ENCODE measurements at regions not wholly inside any gene's neighbourhood (a gene's known extent, or its start where the extent isn't known, plus 50 kb on each side); places are given as distances from the start of the nearest gene placed in this dataset.

- Mint-ChIP-seq H3K27ac (no peak overlapping the region), H3K27me3 (ENCODE audit: low read depth) (no peaks in the 10 kb centered on the region), H3K4me3 (no peak overlapping the region), H3K4me1 (0 out of 4 replicates have a peak, but pooled peaks cover 0 to 3% of the 10 kb centered on the region in 2 experiments), H3K9me3 (no peaks in the 10 kb centered on the region; a peak in 1 of 5 replicates), H3K36me3 (ENCODE audit: insufficient read depth in 1 of 3, low read depth in 3 of 3) (no peaks in the 10 kb centered on the region)
- no peak overlapping the region for H3K9ac ChIP-seq (ENCODE audit: extremely low read depth, insufficient read length, low read length)
- no peak overlapping the region for H4K91ac ChIP-seq (ENCODE audit: insufficient read length, low read depth, low read length)
- H3K18ac ChIP-seq (ENCODE audit: insufficient read length, low read depth, low read length): no peak overlapping the region
- H2BK12ac ChIP-seq (ENCODE audit: insufficient read length, low read depth, low read length): no peak overlapping the region
- no CpG with 5 or more reads among the region's 1 CpG for WGBS (ENCODE audit: extremely low coverage, insufficient read length, low lambda C conversion rate)
- no peaks in the 10 kb centered on the region for H3K79me1 ChIP-seq (ENCODE audit: insufficient read depth, low read depth, low read length, poor library complexity, severe bottlenecking)
- no peak overlapping the region for H3T11ph ChIP-seq (ENCODE audit: low read length)
- H3K23ac ChIP-seq (ENCODE audit: insufficient read length, low read depth, low read length): no peak overlapping the region
- no peak overlapping the region for H2BK120ac ChIP-seq (ENCODE audit: low read depth, low read length, poor library complexity, severe bottlenecking)
- DNase-seq: no peak
- no peak overlapping the region for H4K5ac ChIP-seq (ENCODE audit: insufficient read length, low read depth, low read length)
- no peak overlapping the region for H3K4me2 ChIP-seq (ENCODE audit: insufficient read depth, insufficient read length, low read length)
- no peak overlapping the region for H2AK5ac ChIP-seq (ENCODE audit: insufficient read length, low read length)
- no peak overlapping the region for H3K4ac ChIP-seq (ENCODE audit: low read depth, low read length)
- no peak for TF ChIP-seq CTCF (conservative IDR thresholded peaks at IDR 0.05)
- H3K56ac ChIP-seq (ENCODE audit: insufficient read length, low read depth, low read length): no peak overlapping the region
- no peaks in the 10 kb centered on the region for H3K27me3 ChIP-seq (ENCODE audit: insufficient read depth, low read length)
- no peak overlapping the region for H3K27ac ChIP-seq (ENCODE audit: insufficient read length, low read depth, low read length)
- H2BK5ac ChIP-seq (ENCODE audit: insufficient read length, low read length): no peak overlapping the region
- no peaks in the 10 kb centered on the region for H3K23me2 ChIP-seq (ENCODE audit: insufficient read length, low read depth, low read length, poor library complexity, severe bottlenecking)
- H3K79me2 ChIP-seq (ENCODE audit: insufficient read depth, low read length): no peaks in the 10 kb centered on the region
- no peaks in the 10 kb centered on the region for H3K4me1 ChIP-seq (ENCODE audit: insufficient read depth, low read length)
- no peak overlapping the region for H2BK20ac ChIP-seq (ENCODE audit: low read depth, low read length, poor library complexity, severe bottlenecking)
- H4K20me1 ChIP-seq (ENCODE audit: control insufficient read depth, insufficient read depth, insufficient read length): no peaks in the 10 kb centered on the region
- H3K14ac ChIP-seq (ENCODE audit: insufficient read depth, low read length): no peak overlapping the region
- no peak overlapping the region for H2BK15ac ChIP-seq (ENCODE audit: low read depth, low read length)
- H4K8ac ChIP-seq (replicated peaks; ENCODE audit: insufficient read length, low read depth, low read length): no peak overlapping the region
- no peak overlapping the region for H2AFZ ChIP-seq (ENCODE audit: low read length)
- H3K9me3 ChIP-seq (ENCODE audit: control insufficient read depth, low read depth, low read length): no peaks in the 10 kb centered on the region
These were observed 480.3 kb downstream of the DSC3 start for GRCh38 chr18:30562231-30562630.
